Stimulated activated CD4-positive, alpha-beta T cell treated with anti-CD3 and anti-CD28 coated beads, Interleukin-12 subunit alpha, Interleukin-12 subunit beta, amount 100 ng/mL, for 48 hours (primary cell): ENCODE measurements at regions not wholly inside any gene's neighbourhood (a gene's known extent, or its start where the extent isn't known, plus 50 kb on each side); places are given as distances from the start of the nearest gene placed in this dataset.
"Not testable (repeated sequence)": the region's sequence is repeated elsewhere in the genome, so short reads cannot be mapped to it uniquely, and the experiment has no call there.

Source experiments
- DNase-seq, 3 donors: peaks; one replicate each; pipeline ENCODE4 v3.0.0-alpha.2; 2020; ENCODE audit warnings: low read depth in 2 of 3, low spot score in 1 of 3

GRCh38 chr16:31718998-31719397 lies 154.6 kb upstream of the ZNF267 start:
- DNase-seq: no peak

GRCh38 chr16:31727553-31727952 lies 146.1 kb upstream of the ZNF267 start:
- DNase-seq: no peak

- no peak for DNase-seq
Measured at GRCh38 chr16:31734265-31734664, 139.3 kb upstream of the ZNF267 start.

- DNase-seq: not testable (repeated sequence)
Measured at GRCh38 chr16:31745098-31745497, 128.5 kb upstream of the ZNF267 start.

- no peak for DNase-seq
Measured at GRCh38 chr16:31745900-31746299, 127.7 kb upstream of the ZNF267 start.

- DNase-seq: no peak
Measured at GRCh38 chr16:31754998-31755615, 118.5 kb upstream of the ZNF267 start.

- no peak for DNase-seq
Measured at GRCh38 chr16:31764103-31764502, 109.5 kb upstream of the ZNF267 start.

GRCh38 chr16:31767267-31767666 lies 106.3 kb upstream of the ZNF267 start:
- no peak for DNase-seq

GRCh38 chr16:31780342-31780741 lies 93.3 kb upstream of the ZNF267 start:
- no peak for DNase-seq

- DNase-seq: no peak
Measured at GRCh38 chr16:31785126-31785525, 88.5 kb upstream of the ZNF267 start.

GRCh38 chr16:31807086-31807485 lies 66.5 kb upstream of the ZNF267 start:
- no peak for DNase-seq

GRCh38 chr16:31810863-31811262 lies 62.7 kb upstream of the ZNF267 start:
- DNase-seq: no peak

GRCh38 chr16:31816141-31816540 lies 57.5 kb upstream of the ZNF267 start:
- DNase-seq: not testable (repeated sequence)

GRCh38 chr16:31819386-31819785 lies 54.2 kb upstream of the ZNF267 start:
- DNase-seq: no peak

- no peak for DNase-seq
Measured at GRCh38 chr16:31819948-31820347, 53.7 kb upstream of the ZNF267 start.
